Keratinocyte (primary cell): ENCODE measurements at regions not wholly inside any gene's neighbourhood (a gene's known extent, or its start where the extent isn't known, plus 50 kb on each side); places are given as distances from the start of the nearest gene placed in this dataset.

ENCODE experiments used
- CTCF ChIP-seq, 3 experiments: IDR thresholded peaks in 1 of 3; conservative IDR thresholded peaks in 1 of 3; optimal IDR thresholded peaks in 1 of 3; 2 replicates in 2 of 3; 3 replicates in 1 of 3; pipeline versions ENCODE3 to v1.5.1; 2011; ENCODE audit warnings: low read length in 3 of 3, mild to moderate bottlenecking in 3 of 3, moderate library complexity in 2 of 3, control low read depth in 1 of 3, inconsistent platforms in 1 of 3; ENCODE audit not compliant: insufficient read depth in 2 of 3; ENCODE audit errors: extremely low read depth in 1 of 3
- EZH2 ChIP-seq: IDR thresholded peaks from one replicate; pipeline ENCODE4 v1.6.1; 2012; ENCODE audit warnings: inconsistent platforms, mild to moderate bottlenecking, low read length, moderate library complexity

- TF ChIP-seq EZH2: no peak
- no peak for TF ChIP-seq CTCF (optimal IDR thresholded peaks at IDR 0.05 in 1 of 3, IDR thresholded peaks at IDR 0.05 in 1 of 3, conservative IDR thresholded peaks at IDR 0.05 in 1 of 3; ENCODE audit: extremely low read depth in 1 of 3, insufficient read depth in 2 of 3, low read length in 3 of 3)
These were observed 423.6 kb downstream of the IRX1 start for GRCh38 chr5:4019009-4019769.
